Ovary (tissue), 7 donors: ENCODE measurements at regions not wholly inside any gene's neighbourhood (a gene's known extent, or its start where the extent isn't known, plus 50 kb on each side); places are given as distances from the start of the nearest gene placed in this dataset.

Experiments used
- DNase-seq, 5 donors: peaks; one replicate each; pipeline ENCODE4 v3.0.0-alpha.2; 2019 to 2020
- H3K27ac ChIP-seq, 2 donors: fragments of 200-600 bp; one replicate each; pipeline versions ENCODE4 v1.5.1 to v1.8.0; 2019 to 2022
- H3K27me3 ChIP-seq: fragments of 200-600 bp; one replicate; pipeline ENCODE4 v1.8.0; 2022
- H3K36me3 ChIP-seq: fragments of 200-600 bp; sonication (generic); one replicate; pipeline ENCODE4 v1.5.1; 2019
- H3K4me1 ChIP-seq: one replicate; pipeline ENCODE4 v1.8.1; 2013; ENCODE audit warnings: mild to moderate bottlenecking, moderate library complexity; ENCODE audit not compliant: insufficient read depth
- H3K4me3 ChIP-seq: fragments of 200-600 bp; sonication (generic); one replicate; pipeline ENCODE4 v1.5.1; 2017
- H3K9me3 ChIP-seq, 2 donors: fragments of 200-600 bp in 1 of 2; sonication (generic) in 1 of 2; one replicate each; pipeline versions ENCODE4 v1.5.1 to v1.8.1; 2013 to 2019; ENCODE audit warnings: mild to moderate bottlenecking in 1 of 2, moderate library complexity in 1 of 2
- CTCF ChIP-seq, 3 donors: fragments of 450-650 bp in 2 of 3; fragments of 200-600 bp in 1 of 3; IDR thresholded peaks; one replicate each; pipeline versions ENCODE4 v1.5.1 to v1.8.0; 2016 to 2022; ENCODE audit warnings: antibody characterized with exemption in 3 of 3, mild to moderate bottlenecking in 1 of 3
- EP300 ChIP-seq: sonication (generic); formaldehyde crosslinking; IDR thresholded peaks from one replicate; pipeline ENCODE4 v1.6.1; 2017; ENCODE audit warnings: antibody characterized with exemption
- POLR2A ChIP-seq: fragments of 450-650 bp; IDR thresholded peaks from one replicate; pipeline ENCODE4 v1.6.1; 2017; ENCODE audit warnings: antibody characterized with exemption, mild to moderate bottlenecking, moderate library complexity
- WGBS, 3 donors: extraction: QIAGEN DNeasy Blood & Tissue Kit in 1 of 3; methylation state at CpG; one replicate each; pipeline versions ENCODE4 v1.1.5 to v1.1.7; 2013 to 2017; 5-methylcytosine and 5-hydroxymethylcytosine counted together
- intact Hi-C, 4 donors: fragments of 100-400 bp; cut with DNase I; formaldehyde crosslinking; loops; one replicate each; pipeline versions ENCODE4 v1.11.0 to v1.15.1; 2022 to 2023
- donor health status: DM: no; HTN: no; CAD: no; lungs with moderate emphysema.
- donor health status: DM: no; HTN: no; CAD: no.
- donor health status: Bipolar disorder and iron deficiency.
- donor health status: DM: no; HTN: no; CAD: no.
- donor health status: DM: yes; HTN: yes; CAD: no.

GRCh38 chr6:68575765-68576439 lies 59.2 kb upstream of the ADGRB3 start:
- 11 to 32% (median 29%) methylated on average over 14 of the region's 14 CpGs for WGBS, 3 donors
- H3K27ac ChIP-seq = no peak overlapping the region
- intact Hi-C loops = no loop called here
- H3K36me3 ChIP-seq = no peaks in the 10 kb centered on the region
- no peaks in the 10 kb centered on the region for H3K27me3 ChIP-seq
- H3K4me1 ChIP-seq = no peaks in the 10 kb centered on the region
- DNase-seq = no peak
- TF ChIP-seq POLR2A = no peak
- no peak for TF ChIP-seq EP300
- TF ChIP-seq CTCF (IDR thresholded peaks at IDR 0.05) = no peak
- H3K9me3 ChIP-seq = no peaks in the 10 kb centered on the region
- no peak overlapping the region for H3K4me3 ChIP-seq

GRCh38 chr6:68572975-68573374 lies 62.1 kb upstream of the ADGRB3 start:
- DNase-seq = no peak
- Histone ChIP-seq H3K27ac (no peak overlapping the region), H3K9me3 (no peaks in the 10 kb centered on the region), H3K4me3 (no peak overlapping the region), H3K4me1 (no peaks in the 10 kb centered on the region), H3K36me3 (no peaks in the 10 kb centered on the region), H3K27me3 (no peaks in the 10 kb centered on the region)
- intact Hi-C loops = no loop called here
- 79 to 86% (median 85%) methylated on average over 4 of the region's 4 CpGs for WGBS, 3 donors
- TF ChIP-seq EP300 (no peak), CTCF (IDR thresholded peaks at IDR 0.05) (no peak)

DNA sequence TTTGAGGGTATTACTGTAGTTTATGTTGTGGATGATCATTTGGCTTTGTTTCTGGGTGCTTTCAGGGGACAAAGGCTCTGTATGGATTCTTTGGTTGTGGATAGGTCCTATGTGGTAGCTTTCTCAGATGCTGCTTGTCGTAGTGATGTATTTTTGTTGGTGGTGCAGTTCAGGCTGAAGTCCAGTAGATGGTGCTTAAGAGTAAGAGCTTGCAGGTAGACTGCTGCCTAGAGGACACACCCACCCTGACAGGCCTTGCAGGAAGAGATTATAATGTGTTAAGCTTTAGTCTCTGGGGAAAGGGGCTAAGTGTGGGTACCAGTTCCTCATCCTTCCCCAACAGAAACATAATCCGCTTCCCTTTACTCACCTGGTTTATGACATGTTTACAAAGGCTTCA lies 62.6 kb upstream of the ADGRB3 start:
- Histone ChIP-seq H3K27me3 (no peaks in the 10 kb centered on the region), H3K27ac (no peak overlapping the region), H3K4me3 (no peak overlapping the region), H3K4me1 (no peaks in the 10 kb centered on the region), H3K9me3 (no peaks in the 10 kb centered on the region), H3K36me3 (no peaks in the 10 kb centered on the region)
- intact Hi-C loops = no loop called here
- WGBS, 3 donors = 71 to 78% (median 77%) methylated on average over 2 of the region's 2 CpGs
- DNase-seq = no peak
- TF ChIP-seq POLR2A (no peak), CTCF (IDR thresholded peaks at IDR 0.05) (no peak), EP300 (no peak)

DNA sequence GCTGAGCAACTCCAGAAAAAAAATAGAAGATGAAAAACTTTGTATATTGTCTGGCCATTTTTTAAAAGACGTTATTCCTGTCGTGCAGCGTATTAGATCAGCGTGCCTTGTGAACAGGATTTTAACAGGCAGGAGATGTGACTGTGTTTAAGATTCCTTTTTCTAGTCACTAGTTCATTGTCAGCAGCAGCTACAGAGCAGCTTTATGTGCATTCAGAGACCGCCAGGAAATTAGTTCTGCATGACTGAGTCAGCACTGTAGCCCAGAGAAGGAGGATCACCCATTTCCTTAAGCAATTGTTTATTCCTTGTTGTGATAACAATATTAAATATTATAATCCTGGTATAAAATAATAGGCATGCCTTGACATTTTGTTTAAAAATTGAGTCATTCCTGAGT lies 75.4 kb upstream of the ADGRB3 start:
- Histone ChIP-seq H3K36me3 (no peaks in the 10 kb centered on the region), H3K4me1 (no peaks in the 10 kb centered on the region), H3K27me3 (no peaks in the 10 kb centered on the region), H3K27ac (no peak overlapping the region), H3K9me3 (no peaks in the 10 kb centered on the region), H3K4me3 (no peak overlapping the region)
- no peak for DNase-seq
- TF ChIP-seq CTCF (IDR thresholded peaks at IDR 0.05) (no peak), EP300 (no peak), POLR2A (no peak)
- intact Hi-C loops = no loop called here
- 54 to 73% (median 60%) methylated on average over 5 of the region's 5 CpGs for whole genome bisulfite sequencing, 3 donors
